GM19438 (cell line): ENCODE measurements at regions not wholly inside any gene's neighbourhood (a gene's known extent, or its start where the extent isn't known, plus 50 kb on each side); places are given as distances from the start of the nearest gene placed in this dataset.

Source experiments
- ATAC-seq: cut with Tn5 transposase; IDR thresholded peaks from one replicate; pipeline ENCODE4 v1.9.1; 2021; ENCODE audit warnings: low read depth; ENCODE audit not compliant: unreplicated experiment

DNA sequence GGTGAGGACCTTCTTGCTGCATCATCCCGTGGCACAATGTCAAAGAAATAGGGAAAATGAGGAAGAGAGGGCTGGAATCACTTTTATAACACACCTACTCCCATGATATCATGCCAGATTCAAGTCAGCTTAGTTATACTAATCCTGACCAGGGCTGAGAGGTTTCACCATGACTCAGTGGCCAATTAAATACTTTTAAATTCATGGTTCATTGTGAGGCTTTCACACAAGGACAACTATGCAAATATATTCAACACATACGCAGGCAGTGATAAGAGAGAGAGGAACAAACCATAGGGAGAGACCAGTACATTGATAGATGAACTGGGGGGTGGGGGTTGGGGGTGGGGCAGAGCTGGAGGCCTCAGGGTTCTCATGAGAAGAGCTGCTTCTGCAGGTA is 313.1 kb downstream of the LRFN2 start:
- no peak for ATAC-seq

DNA sequence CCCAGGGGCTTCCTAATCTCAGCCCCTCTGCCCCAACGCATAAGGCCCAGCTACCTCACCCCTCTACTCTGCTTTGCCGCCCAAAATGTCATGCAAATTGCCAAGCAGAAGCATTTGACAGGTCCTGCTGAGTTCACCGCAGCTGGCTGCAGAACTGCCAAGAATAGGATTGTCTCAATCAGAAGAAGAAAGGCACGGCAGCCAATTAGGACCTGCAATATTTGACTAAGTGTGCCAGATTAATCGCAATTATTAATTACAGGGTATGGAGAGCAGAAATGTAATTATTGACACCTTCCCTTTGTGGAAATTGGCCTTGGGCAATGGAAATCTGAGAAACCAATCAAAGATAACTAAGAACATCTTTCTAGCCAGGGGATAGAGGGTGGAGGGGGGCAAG is 318.6 kb downstream of the LRFN2 start:
- ATAC-seq = no peak

DNA sequence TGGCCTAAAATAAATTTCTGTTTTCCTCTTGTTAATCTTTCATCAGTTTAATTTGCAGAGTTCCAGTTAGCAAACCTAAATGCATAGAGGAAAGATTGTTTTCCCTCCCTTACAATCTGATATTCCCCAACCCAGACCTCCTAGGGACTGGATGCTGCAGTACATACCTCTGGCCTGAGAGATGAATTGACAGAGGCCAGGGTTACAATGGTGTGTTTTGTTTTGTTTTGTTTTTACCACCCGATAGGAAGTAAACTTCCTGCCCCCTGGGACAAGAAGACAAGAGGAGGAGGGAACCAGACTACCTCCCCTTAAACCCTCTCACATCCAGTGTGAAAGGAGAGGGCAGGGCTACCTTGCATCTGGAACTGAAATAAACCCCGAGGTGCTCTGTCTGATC is 319.0 kb downstream of the LRFN2 start:
- ATAC-seq = no peak

- no peak for ATAC-seq
Measured at GRCh38 chr6:40265615-40266014, 321.5 kb downstream of the LRFN2 start.

- no peak for ATAC-seq
Measured at GRCh38 chr6:40263970-40264369, 323.2 kb downstream of the LRFN2 start.

DNA sequence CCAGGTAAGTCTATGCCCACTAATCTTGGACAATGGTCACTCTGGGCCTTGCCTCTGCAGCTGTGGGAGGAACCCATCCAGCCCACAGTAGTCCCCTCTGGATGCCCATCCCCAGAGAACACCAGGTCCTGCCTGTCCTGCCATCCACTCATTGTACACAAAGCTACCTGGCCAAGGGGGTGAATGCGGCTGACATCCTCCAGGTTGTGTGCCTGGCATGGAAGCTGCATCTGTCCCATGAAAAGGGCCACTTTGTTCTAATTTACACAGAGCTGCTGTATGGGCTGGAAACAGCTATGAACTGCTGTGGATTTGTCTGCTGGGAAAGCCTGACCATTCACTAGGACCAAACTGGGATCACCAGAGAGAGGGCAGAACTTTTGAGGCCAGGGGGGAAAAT is 324.8 kb downstream of the LRFN2 start:
- ATAC-seq = no peak

- no peak for ATAC-seq
Measured at GRCh38 chr6:40258531-40258930, 324.3 kb upstream of the MOCS1 start.

DNA sequence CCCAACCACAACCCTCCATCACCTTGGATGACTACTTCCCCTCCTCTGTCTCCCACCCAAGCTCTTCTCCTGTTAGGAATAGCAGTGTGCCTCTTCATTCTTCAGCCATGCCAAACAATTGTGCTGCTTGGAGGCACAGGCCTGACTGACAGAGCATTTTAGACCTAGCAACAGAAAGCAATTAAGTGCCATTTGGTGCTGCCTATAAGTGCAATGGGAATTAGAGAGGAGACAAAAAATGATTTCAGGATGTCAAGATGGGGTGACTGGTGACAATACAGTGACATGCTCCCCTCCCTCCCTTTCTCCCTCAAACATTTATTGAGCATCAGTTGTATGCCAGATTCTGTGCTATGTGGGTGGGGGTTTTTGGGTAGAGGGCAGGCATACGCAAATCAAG is 322.6 kb upstream of the MOCS1 start:
- no peak for ATAC-seq

- no peak for ATAC-seq
Measured at GRCh38 chr6:40256224-40256623, 322.0 kb upstream of the MOCS1 start.

DNA sequence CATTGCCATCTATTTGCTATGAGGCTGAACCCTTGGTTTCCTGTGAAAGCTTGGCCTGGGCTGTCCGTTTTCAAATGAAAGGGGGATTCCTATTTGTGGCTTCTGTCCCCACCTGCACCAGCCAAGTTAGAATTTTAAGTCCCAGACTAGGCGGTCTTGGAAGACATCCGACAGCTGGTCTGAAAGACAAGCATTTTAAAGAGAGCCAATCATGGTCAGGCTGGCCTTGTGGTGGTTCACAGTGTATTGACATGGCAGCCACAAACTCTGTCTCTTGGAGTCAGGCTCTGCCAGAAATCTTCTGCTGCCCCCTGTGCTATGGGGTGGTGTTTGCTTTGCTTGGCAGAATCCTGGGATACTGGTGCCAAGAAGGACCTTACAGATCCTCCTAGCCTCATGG is 319.2 kb upstream of the MOCS1 start:
- no peak for ATAC-seq

DNA sequence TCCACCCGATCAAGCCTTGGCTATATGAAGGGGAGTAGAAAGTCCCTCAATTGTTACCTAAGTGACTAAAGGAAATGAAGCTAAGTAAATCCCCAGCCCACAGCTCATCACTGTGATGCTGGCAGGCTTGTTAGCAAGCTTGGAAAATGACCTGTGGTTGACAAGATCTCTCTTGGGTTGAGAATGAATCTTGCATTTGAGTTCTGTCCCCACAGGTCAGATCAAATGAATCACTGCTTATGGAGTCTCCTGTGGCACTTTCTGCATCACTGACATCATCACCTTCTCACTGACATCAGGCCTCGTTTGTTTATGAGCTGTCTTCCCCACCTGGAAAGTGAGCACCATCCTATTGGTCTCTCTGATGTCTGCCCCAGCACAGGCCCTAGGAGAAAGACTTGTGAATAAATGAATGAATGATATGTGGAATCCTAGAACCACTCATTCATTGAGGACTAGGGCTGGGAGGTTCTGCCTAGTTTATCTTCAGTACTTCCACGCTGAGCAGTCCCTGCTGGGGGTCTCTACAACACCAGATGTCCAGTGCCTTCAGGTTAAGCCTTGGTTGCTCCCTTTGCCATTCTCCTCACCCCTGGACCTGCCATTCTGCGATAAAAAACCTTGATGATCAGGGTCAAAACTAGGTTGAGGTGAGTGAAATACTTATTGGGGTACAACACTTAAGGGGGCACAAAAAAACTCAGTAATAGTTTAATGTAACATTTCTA is 318.4 kb upstream of the MOCS1 start:
- no peak for ATAC-seq

DNA sequence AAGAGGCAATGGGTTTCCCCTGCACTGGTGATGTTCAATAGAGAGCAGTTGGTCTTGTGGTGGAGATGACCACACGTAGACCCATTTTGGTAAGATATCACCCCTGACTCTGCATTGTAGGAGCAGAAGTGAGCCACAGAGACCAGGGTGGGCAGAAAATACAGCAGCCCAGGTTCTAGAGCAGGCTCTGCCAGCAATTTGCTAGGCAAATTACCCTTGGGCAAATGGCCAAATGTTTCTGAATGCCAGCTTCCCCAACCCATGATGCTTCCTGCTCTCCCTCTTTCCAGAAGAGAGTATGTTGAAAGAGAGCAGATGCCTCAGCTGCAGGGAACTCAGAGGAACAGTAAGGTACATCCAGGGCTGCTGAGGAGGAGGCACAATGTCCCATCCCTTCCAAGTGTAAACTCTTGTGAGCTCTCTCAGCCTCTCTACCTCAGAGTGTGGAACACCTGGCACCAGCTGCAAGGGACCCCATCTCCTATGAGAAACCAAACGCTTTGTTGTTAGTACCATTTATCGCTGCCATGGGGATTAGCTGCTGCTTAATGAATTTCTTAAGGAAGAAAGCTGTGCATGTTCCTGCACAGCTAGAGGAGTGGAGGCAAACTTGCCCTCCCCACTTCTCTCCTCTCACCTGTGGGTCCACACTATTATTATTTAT is 317.5 kb upstream of the MOCS1 start:
- ATAC-seq = no peak

GRCh38 chr6:40249935-40250334 is 315.7 kb upstream of the MOCS1 start:
- no peak for ATAC-seq

GRCh38 chr6:40247516-40248115 is 313.4 kb upstream of the MOCS1 start:
- ATAC-seq = no peak

GRCh38 chr6:40244699-40245098 is 310.4 kb upstream of the MOCS1 start:
- ATAC-seq = no peak

GRCh38 chr6:40232698-40233097 is 298.4 kb upstream of the MOCS1 start:
- no peak for ATAC-seq

- ATAC-seq = no peak
Measured at GRCh38 chr6:40227735-40228134, 293.5 kb upstream of the MOCS1 start.

DNA sequence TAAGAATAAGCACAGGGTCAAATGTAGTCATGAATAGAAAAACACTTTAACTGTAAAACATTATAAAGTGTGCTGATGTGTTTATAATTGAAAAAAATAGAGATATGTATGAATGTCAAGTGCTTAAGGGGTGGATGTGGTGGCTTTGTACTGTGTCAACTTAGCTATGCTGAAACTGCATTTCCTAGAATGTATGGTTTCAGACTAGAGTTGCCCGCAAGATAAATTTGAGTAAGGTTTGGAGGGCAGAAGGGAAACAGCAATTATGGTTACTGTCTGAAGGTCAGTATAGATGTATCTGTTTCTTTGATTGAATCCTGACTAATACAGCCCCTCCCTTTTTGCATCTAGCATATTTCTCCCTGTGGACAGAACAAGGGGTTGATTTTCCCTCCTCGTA is 288.1 kb upstream of the MOCS1 start:
- no peak for ATAC-seq

DNA sequence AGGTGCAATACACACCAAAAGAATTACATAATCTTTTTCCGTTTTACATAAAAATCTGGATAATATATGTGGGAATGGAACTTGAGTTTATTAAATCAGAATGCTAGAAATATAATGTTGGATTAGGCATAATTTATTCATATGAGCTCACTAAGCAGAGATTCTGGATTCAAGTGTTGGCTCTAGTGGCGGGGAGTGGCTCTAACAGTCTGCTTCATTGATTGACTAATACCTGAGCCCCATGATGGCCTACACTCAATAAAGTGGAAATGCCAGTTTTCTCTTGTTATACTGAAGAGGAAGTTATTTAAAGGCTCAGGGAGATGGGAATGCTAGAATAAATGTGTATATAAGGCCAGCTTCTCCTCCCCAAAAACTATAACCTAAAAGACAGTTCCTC is 285.5 kb upstream of the MOCS1 start:
- ATAC-seq = no peak

DNA sequence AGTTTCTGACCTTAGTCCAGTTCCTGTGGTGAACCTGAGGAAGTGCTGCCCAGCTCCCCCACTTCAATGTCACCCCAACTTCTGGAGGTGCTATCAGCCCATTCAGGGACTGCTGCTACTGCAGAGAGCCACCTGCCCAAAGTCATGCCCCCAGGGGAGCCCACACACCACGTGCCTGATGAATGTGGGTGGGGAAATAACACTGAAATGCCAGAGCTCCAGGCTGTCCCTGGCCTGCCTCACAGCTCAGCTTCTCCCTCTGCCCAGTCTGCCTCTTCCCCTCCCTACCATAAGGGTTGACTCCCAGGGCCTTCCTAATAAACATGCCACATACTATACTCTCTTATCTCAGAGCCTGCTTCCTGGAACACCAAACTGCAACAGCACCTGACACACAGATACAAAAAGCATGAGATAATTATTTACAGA is 276.4 kb upstream of the MOCS1 start:
- no peak for ATAC-seq

DNA sequence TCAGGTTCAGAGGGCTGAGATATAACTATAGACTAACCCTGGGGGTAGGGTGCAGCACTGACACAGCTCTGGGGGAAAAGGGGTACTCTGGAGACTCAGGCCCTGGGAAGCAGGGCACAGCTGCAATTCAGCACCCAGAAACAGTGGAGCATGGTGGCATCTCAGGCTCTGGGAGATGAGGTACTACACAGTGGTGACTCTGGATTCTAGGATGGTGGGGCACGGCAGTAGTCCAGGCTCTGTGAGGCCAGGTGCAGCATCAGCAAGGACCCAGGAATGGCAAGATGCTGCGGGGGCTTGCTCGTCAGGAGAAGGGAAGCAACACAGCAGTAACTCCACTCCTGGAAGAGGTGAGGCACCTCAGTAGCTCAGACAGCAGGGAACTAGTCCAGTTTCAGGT is 271.5 kb upstream of the MOCS1 start:
- ATAC-seq = no peak

GRCh38 chr6:40205004-40205403 is 270.7 kb upstream of the MOCS1 start:
- no peak for ATAC-seq
